WTC11 (cell line): ENCODE measurements at regions not wholly inside any gene's neighbourhood (a gene's known extent, or its start where the extent isn't known, plus 50 kb on each side); places are given as distances from the start of the nearest gene placed in this dataset.

Experiments used
- ATAC-seq: fragments of 200-7000 bp; cut with Tn5 transposase; 2 replicates; pipeline ENCODE4 v1.10.0; 2021; ENCODE audit warnings: mild to moderate bottlenecking, moderate library complexity
- CTCF ChIA-PET: fragments of 300-600 bp; sonication (Branson Sonifier 250); formaldehyde crosslinking; loops from one replicate; lab custom pipeline; 2021; ENCODE audit warnings: antibody characterized with exemption; lab: Charles Lee
- POLR2A ChIA-PET: fragments of 350-600 bp; sonication (Branson Sonifier 250); formaldehyde crosslinking; loops from one replicate; lab custom pipeline; 2021; ENCODE audit warnings: antibody characterized with exemption; lab: Charles Lee
- DNase-seq: peaks from one replicate; pipeline ENCODE4 v3.0.0; 2021; ENCODE audit warnings: low spot score
- H3K27ac Mint-ChIP-seq: 2 replicates; pipeline ENCODE4 v1.8.0; 2021; ENCODE audit warnings: mixed read lengths
- H3K27me3 Mint-ChIP-seq: 2 replicates; pipeline ENCODE4 v1.8.0; 2021; ENCODE audit warnings: low read depth, mild to moderate bottlenecking, moderate library complexity, mixed read lengths
- H3K36me3 Mint-ChIP-seq: 2 replicates; pipeline ENCODE4 v1.8.0; 2021; ENCODE audit warnings: mixed read lengths
- H3K4me1 Mint-ChIP-seq: 2 replicates; pipeline ENCODE4 v1.8.0; 2022; ENCODE audit warnings: mixed read lengths
- H3K4me3 Mint-ChIP-seq: 2 replicates; pipeline ENCODE4 v1.8.0; 2021; ENCODE audit warnings: mild to moderate bottlenecking, moderate library complexity, mixed read lengths
- H3K9me3 Mint-ChIP-seq: 2 replicates; pipeline ENCODE4 v1.8.0; 2021; ENCODE audit warnings: mixed read lengths
- CBFB ChIP-seq: sonication (generic); formaldehyde crosslinking; IDR thresholded peaks from 2 replicates; pipeline ENCODE4 v1.8.1; 2022; ENCODE audit warnings: mild to moderate bottlenecking, low read depth, missing genetic modification reagents
- E2F4 ChIP-seq: sonication (generic); formaldehyde crosslinking; IDR thresholded peaks from 2 replicates; pipeline ENCODE4 v1.8.1; 2022; ENCODE audit warnings: low read depth, mild to moderate bottlenecking, moderate library complexity, missing genetic modification reagents, borderline replicate concordance
- E2F5 ChIP-seq: sonication (generic); formaldehyde crosslinking; IDR thresholded peaks from 2 replicates; pipeline ENCODE4 v1.8.1; 2022; ENCODE audit warnings: mild to moderate bottlenecking, moderate library complexity, missing genetic modification reagents
- ETV6 ChIP-seq: sonication (generic); formaldehyde crosslinking; IDR thresholded peaks from 2 replicates; pipeline ENCODE4 v1.8.1; 2022; ENCODE audit warnings: mild to moderate bottlenecking, missing genetic modification reagents
- JUN ChIP-seq: sonication (generic); formaldehyde crosslinking; IDR thresholded peaks from 2 replicates; pipeline ENCODE4 v1.8.0; 2023; ENCODE audit warnings: mild to moderate bottlenecking, missing genetic modification reagents
- MXD4 ChIP-seq: fragments of 250-450 bp; sonication (Bioruptor Pico); IDR thresholded peaks from 2 replicates; pipeline ENCODE4 v1.8.0; 2021; ENCODE audit warnings: mild to moderate bottlenecking, moderate library complexity, borderline replicate concordance
- RELA ChIP-seq: sonication (generic); formaldehyde crosslinking; IDR thresholded peaks from 2 replicates; pipeline ENCODE4 v1.8.1; 2022; ENCODE audit warnings: missing genetic modification reagents, mild to moderate bottlenecking, borderline replicate concordance
- STAT6 ChIP-seq: sonication (generic); formaldehyde crosslinking; conservative IDR thresholded peaks from 2 replicates; pipeline ENCODE4 v1.8.1; 2023; ENCODE audit warnings: mild to moderate bottlenecking, low read depth, missing genetic modification reagents, moderate library complexity
- TF ChIP-seq, protein P1 (sequence below): sonication (generic); formaldehyde crosslinking; IDR thresholded peaks from 2 replicates; pipeline ENCODE4 v1.8.1; 2022; ENCODE audit warnings: low read depth, missing genetic modification reagents, borderline replicate concordance
- TF ChIP-seq, protein P2 (sequence below): fragments of 250-450 bp; sonication (Bioruptor Pico); IDR thresholded peaks from 2 replicates; pipeline ENCODE4 v1.9.0; 2021; ENCODE audit warnings: mild to moderate bottlenecking, borderline replicate concordance
- TF ChIP-seq, protein P3 (sequence below): sonication (generic); formaldehyde crosslinking; IDR thresholded peaks from 2 replicates; pipeline ENCODE4 v1.8.1; 2023; ENCODE audit warnings: mild to moderate bottlenecking, missing genetic modification reagents, moderate library complexity

GRCh38 chr13:46982856-46983582, 86.2 kb upstream of the HTR2A start (continued):
- TF ChIP-seq, protein P1, sequence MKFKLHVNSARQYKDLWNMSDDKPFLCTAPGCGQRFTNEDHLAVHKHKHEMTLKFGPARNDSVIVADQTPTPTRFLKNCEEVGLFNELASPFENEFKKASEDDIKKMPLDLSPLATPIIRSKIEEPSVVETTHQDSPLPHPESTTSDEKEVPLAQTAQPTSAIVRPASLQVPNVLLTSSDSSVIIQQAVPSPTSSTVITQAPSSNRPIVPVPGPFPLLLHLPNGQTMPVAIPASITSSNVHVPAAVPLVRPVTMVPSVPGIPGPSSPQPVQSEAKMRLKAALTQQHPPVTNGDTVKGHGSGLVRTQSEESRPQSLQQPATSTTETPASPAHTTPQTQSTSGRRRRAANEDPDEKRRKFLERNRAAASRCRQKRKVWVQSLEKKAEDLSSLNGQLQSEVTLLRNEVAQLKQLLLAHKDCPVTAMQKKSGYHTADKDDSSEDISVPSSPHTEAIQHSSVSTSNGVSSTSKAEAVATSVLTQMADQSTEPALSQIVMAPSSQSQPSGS (CRISPR knock-in tag) = no peak
- no peak for TF ChIP-seq CBFB (CRISPR knock-in tag)
- no peak for TF ChIP-seq ETV6
- TF ChIP-seq, protein P2, sequence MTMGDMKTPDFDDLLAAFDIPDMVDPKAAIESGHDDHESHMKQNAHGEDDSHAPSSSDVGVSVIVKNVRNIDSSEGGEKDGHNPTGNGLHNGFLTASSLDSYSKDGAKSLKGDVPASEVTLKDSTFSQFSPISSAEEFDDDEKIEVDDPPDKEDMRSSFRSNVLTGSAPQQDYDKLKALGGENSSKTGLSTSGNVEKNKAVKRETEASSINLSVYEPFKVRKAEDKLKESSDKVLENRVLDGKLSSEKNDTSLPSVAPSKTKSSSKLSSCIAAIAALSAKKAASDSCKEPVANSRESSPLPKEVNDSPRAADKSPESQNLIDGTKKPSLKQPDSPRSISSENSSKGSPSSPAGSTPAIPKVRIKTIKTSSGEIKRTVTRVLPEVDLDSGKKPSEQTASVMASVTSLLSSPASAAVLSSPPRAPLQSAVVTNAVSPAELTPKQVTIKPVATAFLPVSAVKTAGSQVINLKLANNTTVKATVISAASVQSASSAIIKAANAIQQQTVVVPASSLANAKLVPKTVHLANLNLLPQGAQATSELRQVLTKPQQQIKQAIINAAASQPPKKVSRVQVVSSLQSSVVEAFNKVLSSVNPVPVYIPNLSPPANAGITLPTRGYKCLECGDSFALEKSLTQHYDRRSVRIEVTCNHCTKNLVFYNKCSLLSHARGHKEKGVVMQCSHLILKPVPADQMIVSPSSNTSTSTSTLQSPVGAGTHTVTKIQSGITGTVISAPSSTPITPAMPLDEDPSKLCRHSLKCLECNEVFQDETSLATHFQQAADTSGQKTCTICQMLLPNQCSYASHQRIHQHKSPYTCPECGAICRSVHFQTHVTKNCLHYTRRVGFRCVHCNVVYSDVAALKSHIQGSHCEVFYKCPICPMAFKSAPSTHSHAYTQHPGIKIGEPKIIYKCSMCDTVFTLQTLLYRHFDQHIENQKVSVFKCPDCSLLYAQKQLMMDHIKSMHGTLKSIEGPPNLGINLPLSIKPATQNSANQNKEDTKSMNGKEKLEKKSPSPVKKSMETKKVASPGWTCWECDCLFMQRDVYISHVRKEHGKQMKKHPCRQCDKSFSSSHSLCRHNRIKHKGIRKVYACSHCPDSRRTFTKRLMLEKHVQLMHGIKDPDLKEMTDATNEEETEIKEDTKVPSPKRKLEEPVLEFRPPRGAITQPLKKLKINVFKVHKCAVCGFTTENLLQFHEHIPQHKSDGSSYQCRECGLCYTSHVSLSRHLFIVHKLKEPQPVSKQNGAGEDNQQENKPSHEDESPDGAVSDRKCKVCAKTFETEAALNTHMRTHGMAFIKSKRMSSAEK = no peak

GRCh38 chr13:46975173-46975572, 78.3 kb upstream of the HTR2A start:
- ChIA-PET POLR2A (no interaction called here), CTCF (no interaction called here)
- H3K4me1 Mint-ChIP-seq = no peaks in the 10 kb centered on the region
- TF ChIP-seq MXD4 (CRISPR knock-in tag) (no peak), JUN (CRISPR knock-in tag) (no peak), E2F5 (CRISPR knock-in tag) (no peak), E2F4 (CRISPR knock-in tag) (no peak), RELA (CRISPR knock-in tag) (no peak), STAT6 (no peak), CBFB (CRISPR knock-in tag) (no peak)
- TF ChIP-seq, protein P2 = no peak
- TF ChIP-seq, protein P3, sequence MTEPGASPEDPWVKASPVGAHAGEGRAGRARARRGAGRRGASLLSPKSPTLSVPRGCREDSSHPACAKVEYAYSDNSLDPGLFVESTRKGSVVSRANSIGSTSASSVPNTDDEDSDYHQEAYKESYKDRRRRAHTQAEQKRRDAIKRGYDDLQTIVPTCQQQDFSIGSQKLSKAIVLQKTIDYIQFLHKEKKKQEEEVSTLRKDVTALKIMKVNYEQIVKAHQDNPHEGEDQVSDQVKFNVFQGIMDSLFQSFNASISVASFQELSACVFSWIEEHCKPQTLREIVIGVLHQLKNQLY (CRISPR knock-in tag) = no peak
- TF ChIP-seq, all 79 proteins: peak for 0
- Mint-ChIP-seq H3K27ac (no peak overlapping the region), H3K36me3 (peaks cover 18% of the 10 kb centered on the region), H3K27me3 (no peaks in the 10 kb centered on the region; the same call in 1 of the 2 replicates), H3K9me3 (peaks cover 34% of the 10 kb centered on the region), H3K4me3 (no peak overlapping the region)
- ATAC-seq (no peak), DNase-seq (no peak)
